OCI-LY1 (cell line): ENCODE measurements at regions not wholly inside any gene's neighbourhood (a gene's known extent, or its start where the extent isn't known, plus 50 kb on each side); places are given as distances from the start of the nearest gene placed in this dataset.

Source experiments
- H2AFZ ChIP-seq: fragments of 200-600 bp; sonication (generic), shearing (Covaris generic); 2 replicates; pipeline ENCODE4 v1.6.0; 2014; ENCODE audit warnings: antibody characterized with exemption, mild to moderate bottlenecking, low read length
- H3F3A ChIP-seq: fragments of 200-600 bp; sonication (generic), shearing (Covaris generic); 2 replicates; pipeline ENCODE4 v1.6.0; 2014; ENCODE audit warnings: mild to moderate bottlenecking, antibody characterized with exemption, low read length, moderate library complexity; ENCODE audit not compliant: insufficient read depth
- H3K27ac ChIP-seq: fragments of 200-600 bp; sonication (generic); 2 replicates; pipeline ENCODE4 v1.5.1; 2014; ENCODE audit warnings: low read length, mixed run types, mild to moderate bottlenecking, low read depth; ENCODE audit not compliant: poor library complexity, severe bottlenecking
- H3K27me3 ChIP-seq: fragments of 200-600 bp; sonication (generic); 2 replicates; pipeline ENCODE4 v1.6.0; 2014; ENCODE audit warnings: antibody characterized with exemption, mild to moderate bottlenecking, low read length, moderate library complexity; ENCODE audit not compliant: insufficient read depth
- H3K36me3 ChIP-seq: fragments of 200-600 bp; sonication (generic); 2 replicates; pipeline ENCODE4 v1.6.1; 2014; ENCODE audit warnings: mild to moderate bottlenecking, antibody characterized with exemption, low read length, moderate library complexity, mixed read lengths; ENCODE audit not compliant: insufficient read depth
- H3K4me1 ChIP-seq: fragments of 200-600 bp; sonication (generic); 2 replicates; pipeline ENCODE4 v1.5.1; 2014; ENCODE audit warnings: mild to moderate bottlenecking, low read length, moderate library complexity; ENCODE audit not compliant: insufficient read depth, severe bottlenecking
- H3K4me2 ChIP-seq: fragments of 200-600 bp; sonication (generic), shearing (Covaris generic); 2 replicates; pipeline ENCODE4 v1.6.1; 2014; ENCODE audit warnings: low read length
- H3K4me3 ChIP-seq: fragments of 200-600 bp; sonication (generic); 2 replicates; pipeline ENCODE4 v1.5.1; 2014; ENCODE audit warnings: low read length, low read depth, mild to moderate bottlenecking, mixed read lengths; ENCODE audit not compliant: poor library complexity, severe bottlenecking
- H3K79me2 ChIP-seq: fragments of 200-600 bp; shearing (Covaris generic); 2 replicates; pipeline ENCODE4 v1.6.1; 2016; ENCODE audit warnings: mixed run types, low read length, mixed read lengths; ENCODE audit not compliant: insufficient read depth
- H3K9ac ChIP-seq: fragments of 200-600 bp; sonication (generic), shearing (Covaris generic); 2 replicates; pipeline ENCODE4 v1.6.1; 2014; ENCODE audit warnings: mild to moderate bottlenecking, low read length, mixed read lengths
- H3K9me2 ChIP-seq: fragments of 200-600 bp; sonication (generic), shearing (Covaris generic); 2 replicates; pipeline ENCODE4 v1.6.1; 2014; ENCODE audit warnings: low read depth, mild to moderate bottlenecking, low read length, mixed read lengths
- H3K9me3 ChIP-seq: fragments of 200-600 bp; shearing (Covaris generic); 2 replicates; pipeline ENCODE4 v1.6.1; 2014; ENCODE audit warnings: low read length, mixed read lengths
- H4K20me1 ChIP-seq: fragments of 200-600 bp; sonication (generic), shearing (Covaris generic); 2 replicates; pipeline ENCODE4 v1.6.0; 2016; ENCODE audit warnings: mild to moderate bottlenecking, low read length; ENCODE audit not compliant: insufficient read depth
- CTCF ChIP-seq: fragments of 200-600 bp; sonication (generic), shearing (Covaris generic); IDR thresholded peaks from 2 replicates; pipeline ENCODE4 v1.5.1; 2017; ENCODE audit warnings: mild to moderate bottlenecking, antibody characterized with exemption, low read length, moderate library complexity, mixed read lengths
- EZH2 ChIP-seq: fragments of 200-600 bp; sonication (generic), shearing (Covaris generic); IDR thresholded peaks from 2 replicates; pipeline ENCODE4 v1.8.0; 2017; ENCODE audit warnings: borderline replicate concordance, mixed run types, mild to moderate bottlenecking, antibody characterized with exemption, low read length, moderate library complexity, mixed read lengths

GRCh38 chr2:120826716-120827410, 91.2 kb downstream of the GLI2 start:
- peaks cover 6% of the 10 kb centered on the region; the same call in 1 of the 2 replicates for H3K27me3 ChIP-seq
- no peaks in the 10 kb centered on the region for H3K9me3 ChIP-seq
- no peak overlapping the region for H3K4me2 ChIP-seq
- no peak overlapping the region for H3K27ac ChIP-seq
- no peaks in the 10 kb centered on the region for H3K79me2 ChIP-seq
- no peaks in the 10 kb centered on the region for H3K9me2 ChIP-seq
- TF ChIP-seq EZH2: no peak
- no peak for TF ChIP-seq CTCF
- no peaks in the 10 kb centered on the region for H3K36me3 ChIP-seq
- H3K4me3 ChIP-seq: no peak overlapping the region
- H3K4me1 ChIP-seq: no peaks in the 10 kb centered on the region
- no peak overlapping the region for H2AFZ ChIP-seq
- H4K20me1 ChIP-seq: no peaks in the 10 kb centered on the region
- no peak overlapping the region for H3K9ac ChIP-seq
- no peaks in the 10 kb centered on the region for H3F3A ChIP-seq

GRCh38 chr2:120828066-120828465, 92.4 kb downstream of the GLI2 start:
- TF ChIP-seq EZH2: no peak
- TF ChIP-seq CTCF: no peak
- no peaks in the 10 kb centered on the region for H3K79me2 ChIP-seq
- H3K36me3 ChIP-seq: no peaks in the 10 kb centered on the region
- no peaks in the 10 kb centered on the region for H3F3A ChIP-seq
- no peak overlapping the region for H3K4me3 ChIP-seq
- no peaks in the 10 kb centered on the region for H3K9me2 ChIP-seq
- H3K9me3 ChIP-seq: no peaks in the 10 kb centered on the region
- no peaks in the 10 kb centered on the region for H4K20me1 ChIP-seq
- no peak overlapping the region for H3K9ac ChIP-seq
- H3K4me2 ChIP-seq: no peak overlapping the region
- no peaks in the 10 kb centered on the region for H3K4me1 ChIP-seq
- H3K27me3 ChIP-seq: peaks cover 6% of the 10 kb centered on the region; the same call in 1 of the 2 replicates
- H2AFZ ChIP-seq: no peak overlapping the region
- no peak overlapping the region for H3K27ac ChIP-seq

- Histone ChIP-seq H3K4me1 (no peaks in the 10 kb centered on the region), H3K9ac (no peak overlapping the region), H3K36me3 (no peaks in the 10 kb centered on the region), H3K9me3 (no peaks in the 10 kb centered on the region), H3K4me2 (no peak overlapping the region), H3F3A (no peaks in the 10 kb centered on the region), H3K79me2 (no peaks in the 10 kb centered on the region), H4K20me1 (no peaks in the 10 kb centered on the region), H3K27ac (no peak overlapping the region), H3K4me3 (no peak overlapping the region), H3K9me2 (no peaks in the 10 kb centered on the region), H3K27me3 (peaks cover 6% of the 10 kb centered on the region; the same call in 1 of the 2 replicates), H2AFZ (no peak overlapping the region)
- TF ChIP-seq CTCF (no peak), EZH2 (no peak)
Observed at GRCh38 chr2:120828829-120829632, 93.4 kb downstream of the GLI2 start.
